HEK293T (cell line): ENCODE measurements at regions not wholly inside any gene's neighbourhood (a gene's known extent, or its start where the extent isn't known, plus 50 kb on each side); places are given as distances from the start of the nearest gene placed in this dataset.

ENCODE experiments used
- CTCF ChIA-PET: fragments of 350-600 bp; formaldehyde crosslinking; extraction: SDS; loops from one replicate; lab custom pipeline; 2021; ENCODE audit warnings: antibody characterized with exemption, inconsistent platforms; lab: Yijun Ruan, JAX
- POLR2A ChIA-PET: fragments of 350-600 bp; formaldehyde crosslinking; extraction: SDS; loops from one replicate; lab custom pipeline; 2020; ENCODE audit warnings: antibody characterized with exemption, inconsistent platforms; lab: Yijun Ruan, JAX
- DNase-seq: peaks from one replicate; pipeline ENCODE4 v3.0.0; 2012; ENCODE audit warnings: mixed read lengths; ENCODE audit errors: extremely low spot score
- ARNT ChIP-seq: fragments of 450-650 bp; IDR thresholded peaks from 2 replicates; pipeline ENCODE4 v1.6.1; 2017; ENCODE audit warnings: mild to moderate bottlenecking
- BHLHE40 ChIP-seq: fragments of 450-650 bp; IDR thresholded peaks from 2 replicates; pipeline ENCODE4 v1.6.1; 2016; ENCODE audit warnings: mild to moderate bottlenecking, moderate library complexity, borderline replicate concordance
- CTBP1 ChIP-seq: fragments of 450-650 bp; IDR thresholded peaks from 2 replicates; pipeline ENCODE4 v1.6.1; 2016; ENCODE audit warnings: borderline replicate concordance
- ELF4 ChIP-seq: fragments of 450-650 bp; IDR thresholded peaks from 2 replicates; pipeline ENCODE4 v1.6.1; 2017; ENCODE audit warnings: antibody characterized with exemption
- FOXA1 ChIP-seq: fragments of 450-650 bp; IDR thresholded peaks from 2 replicates; pipeline ENCODE4 v1.6.1; 2016; ENCODE audit warnings: mild to moderate bottlenecking
- FOXK2 ChIP-seq: fragments of 450-650 bp; IDR thresholded peaks from 2 replicates; pipeline ENCODE4 v1.6.1; 2016; ENCODE audit warnings: mild to moderate bottlenecking
- FOXM1 ChIP-seq: fragments of 450-650 bp; IDR thresholded peaks from 2 replicates; pipeline ENCODE4 v1.6.1; 2017; ENCODE audit warnings: mild to moderate bottlenecking, borderline replicate concordance
- HDGF ChIP-seq: fragments of 450-650 bp; IDR thresholded peaks from 2 replicates; pipeline ENCODE4 v1.6.1; 2017; ENCODE audit warnings: antibody characterized with exemption, borderline replicate concordance
- L3MBTL2 ChIP-seq: fragments of 450-650 bp; conservative IDR thresholded peaks from 2 replicates; pipeline ENCODE4 v1.6.1; 2016; ENCODE audit warnings: mild to moderate bottlenecking
- LEF1 ChIP-seq: fragments of 450-650 bp; IDR thresholded peaks from 2 replicates; pipeline ENCODE4 v1.6.1; 2017; ENCODE audit warnings: mild to moderate bottlenecking, borderline replicate concordance
- NFRKB ChIP-seq: fragments of 450-650 bp; IDR thresholded peaks from 2 replicates; pipeline ENCODE4 v1.6.1; 2016; ENCODE audit warnings: mild to moderate bottlenecking, moderate library complexity
- SP1 ChIP-seq: fragments of 450-650 bp; IDR thresholded peaks from 2 replicates; pipeline ENCODE4 v1.6.1; 2017
- SUZ12 ChIP-seq: fragments of 450-650 bp; IDR thresholded peaks from 2 replicates; pipeline ENCODE4 v1.6.1; 2016; ENCODE audit warnings: mild to moderate bottlenecking
- TARDBP ChIP-seq: fragments of 450-650 bp; IDR thresholded peaks from 2 replicates; pipeline ENCODE4 v1.6.1; 2016
- ZNF384 ChIP-seq: fragments of 450-650 bp; IDR thresholded peaks from 2 replicates; pipeline ENCODE4 v1.6.1; 2016
- TF ChIP-seq, protein P1 (sequence below): fragments of 450-650 bp; IDR thresholded peaks from 2 replicates; pipeline ENCODE4 v1.6.1; 2016

DNA sequence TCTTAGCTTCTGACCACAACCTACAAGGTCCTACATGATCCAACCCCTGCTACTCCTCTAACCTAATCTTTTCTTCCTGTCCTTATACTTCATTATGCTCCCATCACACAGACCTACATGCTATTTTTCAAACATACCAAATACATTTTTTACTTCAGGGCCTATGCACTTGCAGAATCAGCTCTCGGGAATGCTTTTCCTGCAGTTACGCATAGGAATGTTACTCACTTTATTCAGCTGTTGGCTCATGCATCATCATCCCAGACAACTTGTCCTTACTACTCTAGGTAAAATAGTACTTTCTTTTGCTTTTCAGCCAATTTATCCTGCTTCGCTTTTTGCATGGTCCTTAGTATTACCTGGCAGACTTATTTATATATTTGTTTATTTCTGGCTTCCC lies 105.6 kb downstream of the OXSM start:
- TF ChIP-seq TARDBP (no peak), FOXK2 (no peak), L3MBTL2 (no peak), ZNF384 (no peak)
- TF ChIP-seq, protein P1, sequence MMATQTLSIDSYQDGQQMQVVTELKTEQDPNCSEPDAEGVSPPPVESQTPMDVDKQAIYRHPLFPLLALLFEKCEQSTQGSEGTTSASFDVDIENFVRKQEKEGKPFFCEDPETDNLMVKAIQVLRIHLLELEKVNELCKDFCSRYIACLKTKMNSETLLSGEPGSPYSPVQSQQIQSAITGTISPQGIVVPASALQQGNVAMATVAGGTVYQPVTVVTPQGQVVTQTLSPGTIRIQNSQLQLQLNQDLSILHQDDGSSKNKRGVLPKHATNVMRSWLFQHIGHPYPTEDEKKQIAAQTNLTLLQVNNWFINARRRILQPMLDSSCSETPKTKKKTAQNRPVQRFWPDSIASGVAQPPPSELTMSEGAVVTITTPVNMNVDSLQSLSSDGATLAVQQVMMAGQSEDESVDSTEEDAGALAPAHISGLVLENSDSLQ: no peak
- ChIA-PET CTCF (interaction anchor here (0.8 kb wide), 1 partner anchor 17 kb away, joined by 7 read pairs; no protein-coding TSS in a partner anchor), POLR2A (no interaction called here)
- DNase-seq: no peak

DNA sequence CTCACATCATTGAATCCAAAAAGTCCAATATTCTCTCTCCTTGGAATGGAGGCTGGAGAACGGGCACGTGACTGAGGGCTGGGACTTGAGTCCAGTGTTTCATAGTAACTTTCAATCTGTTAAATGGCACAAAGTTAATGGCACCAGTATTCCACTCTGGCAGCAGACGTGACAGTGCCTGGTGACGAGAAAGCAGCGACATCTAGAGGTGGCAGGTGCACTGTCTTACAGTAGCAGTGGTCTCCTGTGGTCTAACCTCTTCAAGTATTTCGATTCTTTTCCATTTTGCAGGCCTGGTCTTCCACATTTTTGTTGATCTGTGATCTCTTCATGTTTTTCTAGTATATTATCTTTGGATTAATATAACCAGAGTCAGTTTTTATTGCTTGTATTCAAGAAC lies 107.1 kb downstream of the OXSM start:
- TF ChIP-seq L3MBTL2 (no peak), SP1 (no peak), FOXK2 (no peak), ELF4 (no peak), HDGF (no peak), TARDBP (no peak)
- TF ChIP-seq, protein P1: no peak
- POLR2A ChIA-PET: no interaction called here
- DNase-seq: peak; percentile 56
- CTCF ChIA-PET: no interaction called here

DNA sequence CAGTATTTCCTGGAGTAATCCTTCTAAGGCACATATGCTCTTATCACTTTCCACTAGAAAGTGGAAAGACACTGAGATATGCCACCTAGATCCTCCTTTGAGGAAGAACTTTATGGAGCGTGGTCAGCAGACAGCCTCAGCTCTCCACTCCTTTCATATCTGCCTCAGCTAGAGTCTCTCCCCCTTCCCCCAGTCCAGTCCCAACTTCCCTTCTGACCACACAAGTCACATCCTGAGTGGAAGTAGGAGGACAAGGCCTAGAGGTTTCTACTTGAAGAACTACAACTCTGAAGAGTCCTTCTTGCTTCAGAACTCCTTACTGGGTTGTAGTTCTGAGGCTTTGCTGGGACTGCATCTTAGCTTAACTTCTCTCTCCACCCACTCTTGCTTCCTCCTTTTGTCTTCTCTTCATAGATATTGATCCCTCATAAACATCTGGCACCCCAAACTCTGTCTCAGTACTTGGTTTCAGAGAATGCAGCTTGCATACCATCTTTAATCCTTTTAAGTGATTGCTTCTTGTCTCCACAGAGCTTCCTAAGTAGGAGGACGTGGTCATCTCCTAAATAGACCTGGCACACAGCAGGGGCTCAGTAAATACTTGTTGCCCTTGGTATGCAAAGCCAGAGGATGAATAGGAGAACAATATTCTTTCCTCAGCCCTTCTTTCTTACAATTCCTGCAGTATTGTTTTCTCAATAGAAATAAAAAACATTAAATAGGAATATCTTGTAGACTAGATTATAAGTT lies 109.6 kb downstream of the OXSM start:
- TF ChIP-seq ARNT (no peak), SUZ12 (no peak), HDGF (no peak), ZNF384 (no peak), ELF4 (no peak), FOXM1 (no peak), SP1 (no peak), TARDBP (no peak), LEF1 (no peak), NFRKB (no peak), BHLHE40 (no peak), FOXA1 (no peak), FOXK2 (no peak), CTBP1 (no peak)
- ChIA-PET POLR2A (no interaction called here), CTCF (no interaction called here)
- DNase-seq: no peak

DNA sequence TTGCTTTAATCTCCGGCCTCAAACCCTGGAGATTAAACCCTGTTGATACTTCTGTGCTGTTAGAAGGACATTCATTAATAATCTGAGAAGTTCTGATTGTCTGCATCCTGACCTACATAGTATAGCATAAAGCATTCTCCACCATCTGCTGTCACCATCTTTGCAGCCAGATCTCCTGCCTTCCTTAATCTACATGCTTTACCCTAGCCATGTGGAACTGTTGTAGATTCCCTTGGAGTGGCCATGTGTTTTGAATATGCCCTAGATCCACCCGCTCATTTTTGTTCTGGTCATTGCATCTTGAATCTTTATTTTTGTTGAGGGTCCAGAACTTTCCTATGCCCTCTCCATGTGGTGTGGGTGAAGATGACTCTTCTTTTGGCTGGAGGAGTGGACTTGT lies 110.3 kb downstream of the OXSM start:
- ChIA-PET CTCF (no interaction called here), POLR2A (no interaction called here)
- TF ChIP-seq FOXA1 (no peak), ARNT (no peak), CTBP1 (no peak), ZNF384 (no peak), SP1 (no peak), FOXM1 (no peak), FOXK2 (no peak), NFRKB (no peak), SUZ12 (no peak), L3MBTL2 (no peak), HDGF (no peak), ELF4 (no peak), TARDBP (no peak), LEF1 (no peak), BHLHE40 (no peak)
- TF ChIP-seq, protein P1: no peak
- no peak for DNase-seq

DNA sequence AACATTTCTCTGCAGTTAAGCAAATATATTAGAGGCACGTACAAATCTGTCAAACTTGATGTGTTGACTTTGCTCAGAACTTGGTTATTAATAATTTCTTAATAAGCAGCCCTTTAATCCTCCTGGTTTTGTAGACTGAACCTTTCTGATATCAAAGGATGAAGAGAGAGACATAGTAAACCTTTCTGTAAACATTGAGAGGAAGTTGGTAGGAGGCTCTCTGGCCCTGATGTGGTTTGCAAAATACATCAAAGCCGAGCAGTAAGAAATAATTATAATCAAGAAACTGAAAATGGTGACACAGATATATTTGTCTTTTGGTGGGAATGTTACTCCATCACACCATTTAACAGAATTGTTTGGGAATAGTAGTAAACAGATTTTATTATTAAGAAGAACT lies 111.9 kb downstream of the OXSM start:
- no peak for TF ChIP-seq TARDBP
- TF ChIP-seq SUZ12: no peak
- TF ChIP-seq, protein P1: no peak
- no peak for TF ChIP-seq L3MBTL2
- TF ChIP-seq FOXA1: no peak
- no peak for TF ChIP-seq ARNT
- TF ChIP-seq HDGF: no peak
- TF ChIP-seq NFRKB: no peak
- no peak for TF ChIP-seq FOXK2
- no peak for TF ChIP-seq CTBP1
- no peak for TF ChIP-seq LEF1
- ChIA-PET POLR2A (no interaction called here), CTCF (no interaction called here)
- DNase-seq: no peak

DNA sequence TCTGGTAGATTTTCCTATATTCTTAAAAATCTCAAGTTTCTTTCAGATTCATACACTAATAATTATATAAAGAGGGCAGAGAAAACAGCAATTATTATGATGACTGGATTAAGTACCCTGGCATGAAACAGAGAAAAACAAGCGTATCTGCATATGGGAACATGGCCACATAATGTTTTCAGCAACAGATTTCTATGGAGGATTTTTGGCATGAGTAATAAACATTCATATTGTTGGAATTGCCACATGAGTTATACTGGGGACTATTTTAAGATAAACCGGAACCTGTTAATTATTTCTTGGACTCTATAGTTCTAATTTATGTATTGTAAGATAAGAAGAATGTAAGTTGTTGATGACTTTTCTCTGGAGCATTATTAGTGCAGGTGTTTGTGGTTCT lies 112.7 kb downstream of the OXSM start:
- TF ChIP-seq BHLHE40 (no peak), NFRKB (no peak), FOXM1 (no peak), HDGF (no peak), ELF4 (no peak), L3MBTL2 (no peak), TARDBP (no peak), ARNT (no peak), ZNF384 (no peak), LEF1 (no peak), FOXK2 (no peak), SUZ12 (no peak), CTBP1 (no peak), FOXA1 (no peak), SP1 (no peak)
- TF ChIP-seq, protein P1: no peak
- POLR2A ChIA-PET: no interaction called here
- CTCF ChIA-PET: no interaction called here
- DNase-seq: no peak
